Activated CD4-positive, alpha-beta T cell treated with anti-CD3 and anti-CD28 coated beads, Interleukin-2, amount 10 ng/mL, durations not matched to agents 7 days and 5 days (primary cell): ENCODE measurements at regions not wholly inside any gene's neighbourhood (a gene's known extent, or its start where the extent isn't known, plus 50 kb on each side); places are given as distances from the start of the nearest gene placed in this dataset.

Experiments
- CTCF ChIA-PET: fragments of 350-600 bp; sonication (Branson Sonifier 250); formaldehyde crosslinking; loops from one replicate; lab custom pipeline; 2021; ENCODE audit warnings: antibody characterized with exemption; lab: Charles Lee
- POLR2A ChIA-PET: fragments of 350-600 bp; sonication (Branson Sonifier 250); formaldehyde crosslinking; loops from one replicate; lab custom pipeline; 2021; ENCODE audit warnings: antibody characterized with exemption; lab: Charles Lee
- DNase-seq: peaks from one replicate; pipeline ENCODE4 v3.0.0-alpha.2; 2020
- H3K27ac Mint-ChIP-seq: one replicate; pipeline ENCODE4 v1.8.0; 2021; ENCODE audit warnings: mild to moderate bottlenecking, moderate library complexity, mixed read lengths
- H3K27me3 Mint-ChIP-seq: one replicate; pipeline ENCODE4 v1.8.0; 2021; ENCODE audit warnings: mixed read lengths
- H3K36me3 Mint-ChIP-seq: one replicate; pipeline ENCODE4 v1.8.0; 2021; ENCODE audit warnings: low read depth, mixed read lengths
- H3K4me1 Mint-ChIP-seq: one replicate; pipeline ENCODE4 v1.8.0; 2021; ENCODE audit warnings: mixed read lengths
- H3K4me3 Mint-ChIP-seq: one replicate; pipeline ENCODE4 v1.8.0; 2021; ENCODE audit warnings: mild to moderate bottlenecking, moderate library complexity, mixed read lengths
- H3K9me3 Mint-ChIP-seq: one replicate; pipeline ENCODE4 v1.8.0; 2021; ENCODE audit warnings: mixed read lengths

GRCh38 chrX:22404297-22404696, 131.6 kb downstream of the CBLL2 start:
- no peak for DNase-seq
- ChIA-PET CTCF (interaction anchor here (0.6 to 0.7 kb wide), 3 partner anchors 15 to 105 kb away, joined by 3 to 4 read pairs (median 3); no protein-coding TSS in a partner anchor), POLR2A (no interaction called here)
- Mint-ChIP-seq H3K27ac (no peak overlapping the region), H3K9me3 (no peaks in the 10 kb centered on the region), H3K4me3 (no peak overlapping the region), H3K36me3 (no peaks in the 10 kb centered on the region), H3K4me1 (no peaks in the 10 kb centered on the region), H3K27me3 (no peaks in the 10 kb centered on the region)

GRCh38 chrX:22406201-22406737, 133.6 kb downstream of the CBLL2 start:
- Mint-ChIP-seq H3K36me3 (no peaks in the 10 kb centered on the region), H3K9me3 (no peaks in the 10 kb centered on the region), H3K4me1 (no peaks in the 10 kb centered on the region), H3K27ac (no peak overlapping the region), H3K4me3 (no peak overlapping the region), H3K27me3 (no peaks in the 10 kb centered on the region)
- ChIA-PET POLR2A (no interaction called here), CTCF (no interaction called here)
- DNase-seq = no peak

GRCh38 chrX:22409418-22409817, 136.7 kb downstream of the CBLL2 start:
- H3K27ac Mint-ChIP-seq = no peak overlapping the region
- no peaks in the 10 kb centered on the region for H3K4me1 Mint-ChIP-seq
- H3K9me3 Mint-ChIP-seq = no peaks in the 10 kb centered on the region
- DNase-seq = no peak
- H3K4me3 Mint-ChIP-seq = no peak overlapping the region
- no peaks in the 10 kb centered on the region for H3K36me3 Mint-ChIP-seq
- H3K27me3 Mint-ChIP-seq = no peaks in the 10 kb centered on the region
- ChIA-PET POLR2A (no interaction called here), CTCF (no interaction called here)

GRCh38 chrX:22424122-22424915, 151.6 kb downstream of the CBLL2 start:
- no peak overlapping the region for H3K4me3 Mint-ChIP-seq
- no peak overlapping the region for H3K27ac Mint-ChIP-seq
- ChIA-PET POLR2A (no interaction called here), CTCF (no interaction called here)
- no peaks in the 10 kb centered on the region for H3K9me3 Mint-ChIP-seq
- no peak for DNase-seq
- no peaks in the 10 kb centered on the region for H3K27me3 Mint-ChIP-seq
- no peaks in the 10 kb centered on the region for H3K4me1 Mint-ChIP-seq
- no peaks in the 10 kb centered on the region for H3K36me3 Mint-ChIP-seq

- no peaks in the 10 kb centered on the region for H3K9me3 Mint-ChIP-seq
- H3K4me3 Mint-ChIP-seq = no peak overlapping the region
- H3K27ac Mint-ChIP-seq = no peak overlapping the region
- H3K36me3 Mint-ChIP-seq = no peaks in the 10 kb centered on the region
- CTCF ChIA-PET = no interaction called here
- POLR2A ChIA-PET = no interaction called here
- H3K27me3 Mint-ChIP-seq = no peaks in the 10 kb centered on the region
- no peaks in the 10 kb centered on the region for H3K4me1 Mint-ChIP-seq
- DNase-seq = no peak
Observed at GRCh38 chrX:22424919-22425318, 152.2 kb downstream of the CBLL2 start.

GRCh38 chrX:22429704-22430103, 157.0 kb downstream of the CBLL2 start:
- H3K27me3 Mint-ChIP-seq = no peaks in the 10 kb centered on the region

GRCh38 chrX:22430701-22431100, 158.0 kb downstream of the CBLL2 start:
- Mint-ChIP-seq H3K27ac (no peak overlapping the region), H3K9me3 (no peaks in the 10 kb centered on the region), H3K36me3 (no peaks in the 10 kb centered on the region), H3K4me1 (no peaks in the 10 kb centered on the region), H3K27me3 (no peaks in the 10 kb centered on the region), H3K4me3 (no peak overlapping the region)
- no peak for DNase-seq
- ChIA-PET POLR2A (no interaction called here), CTCF (interaction anchor here (0.7 kb wide), 1 partner anchor 162 kb away, joined by 4 read pairs; no protein-coding TSS in a partner anchor)

More at GRCh38 chrX:22429704-22430103, 157.0 kb downstream of the CBLL2 start:
- no peak overlapping the region for H3K4me3 Mint-ChIP-seq
- H3K4me1 Mint-ChIP-seq = no peaks in the 10 kb centered on the region
- no peaks in the 10 kb centered on the region for H3K9me3 Mint-ChIP-seq
- H3K27ac Mint-ChIP-seq = no peak overlapping the region
- ChIA-PET POLR2A (no interaction called here), CTCF (no interaction called here)
- DNase-seq = no peak
- no peaks in the 10 kb centered on the region for H3K36me3 Mint-ChIP-seq

- POLR2A ChIA-PET = no interaction called here
- H3K9me3 Mint-ChIP-seq = no peaks in the 10 kb centered on the region
- H3K4me1 Mint-ChIP-seq = no peaks in the 10 kb centered on the region
- no peak overlapping the region for H3K27ac Mint-ChIP-seq
- no peak for DNase-seq
- no peak overlapping the region for H3K4me3 Mint-ChIP-seq
- H3K27me3 Mint-ChIP-seq = no peaks in the 10 kb centered on the region
- H3K36me3 Mint-ChIP-seq = no peaks in the 10 kb centered on the region
- CTCF ChIA-PET = no interaction called here
Observed at GRCh38 chrX:22433292-22434070, 160.8 kb downstream of the CBLL2 start.

- POLR2A ChIA-PET = no interaction called here
- Mint-ChIP-seq H3K4me3 (no peak overlapping the region), H3K27me3 (no peaks in the 10 kb centered on the region), H3K4me1 (no peaks in the 10 kb centered on the region), H3K9me3 (peaks cover 2% of the 10 kb centered on the region), H3K36me3 (no peaks in the 10 kb centered on the region), H3K27ac (no peak overlapping the region)
- no peak for DNase-seq
- CTCF ChIA-PET = no interaction called here
Observed at GRCh38 chrX:22445880-22446279, 173.2 kb downstream of the CBLL2 start.

- Mint-ChIP-seq H3K36me3 (no peaks in the 10 kb centered on the region), H3K27me3 (no peaks in the 10 kb centered on the region), H3K9me3 (no peaks in the 10 kb centered on the region), H3K4me1 (peaks cover 3% of the 10 kb centered on the region), H3K27ac (no peak overlapping the region), H3K4me3 (no peak overlapping the region)
- DNase-seq = no peak
- POLR2A ChIA-PET = no interaction called here
- CTCF ChIA-PET = no interaction called here
Observed at GRCh38 chrX:22462959-22463358, 190.2 kb downstream of the CBLL2 start.

GRCh38 chrX:22467571-22467970, 194.9 kb downstream of the CBLL2 start:
- DNase-seq = no peak
- Mint-ChIP-seq H3K27me3 (no peaks in the 10 kb centered on the region), H3K4me1 (peaks cover 3% of the 10 kb centered on the region), H3K4me3 (no peak overlapping the region), H3K9me3 (no peaks in the 10 kb centered on the region), H3K27ac (no peak overlapping the region), H3K36me3 (no peaks in the 10 kb centered on the region)
- POLR2A ChIA-PET = no interaction called here
- CTCF ChIA-PET = no interaction called here

- CTCF ChIA-PET = no interaction called here
Observed at GRCh38 chrX:22481436-22481835, 208.7 kb downstream of the CBLL2 start.

GRCh38 chrX:22486296-22486695, 213.6 kb downstream of the CBLL2 start:
- H3K27me3 Mint-ChIP-seq = no peaks in the 10 kb centered on the region
- no peak overlapping the region for H3K27ac Mint-ChIP-seq
- POLR2A ChIA-PET = no interaction called here
- no peaks in the 10 kb centered on the region for H3K36me3 Mint-ChIP-seq
- H3K4me3 Mint-ChIP-seq = no peak overlapping the region
- CTCF ChIA-PET = interaction anchor here (0.5 kb wide), 1 partner anchor 387 kb away, joined by 3 read pairs; no protein-coding TSS in a partner anchor
- no peak for DNase-seq
- H3K4me1 Mint-ChIP-seq = no peaks in the 10 kb centered on the region
- H3K9me3 Mint-ChIP-seq = no peaks in the 10 kb centered on the region

More at GRCh38 chrX:22481436-22481835, 208.7 kb downstream of the CBLL2 start:
- Mint-ChIP-seq H3K4me3 (no peak overlapping the region), H3K9me3 (no peaks in the 10 kb centered on the region), H3K4me1 (no peaks in the 10 kb centered on the region), H3K27ac (no peak overlapping the region), H3K27me3 (no peaks in the 10 kb centered on the region), H3K36me3 (no peaks in the 10 kb centered on the region)
- no peak for DNase-seq
- POLR2A ChIA-PET = no interaction called here
